H9 (cell line): ENCODE measurements at regions not wholly inside any gene's neighbourhood (a gene's known extent, or its start where the extent isn't known, plus 50 kb on each side); places are given as distances from the start of the nearest gene placed in this dataset.

Source experiments
- DNase-seq: peaks from one replicate; pipeline ENCODE4 v3.0.0-alpha.2; 2017
- H2AFZ ChIP-seq: one replicate; pipeline ENCODE4 v1.6.1; 2013; ENCODE audit warnings: mild to moderate bottlenecking, low read length, control low read depth, moderate library complexity
- H2AK5ac ChIP-seq: 2 replicates; pipeline ENCODE4 v1.6.1; 2013; ENCODE audit warnings: low read length, control low read depth, mixed read lengths; ENCODE audit not compliant: insufficient read length
- H2BK120ac ChIP-seq: one replicate; pipeline ENCODE4 v1.6.1; 2013; ENCODE audit warnings: low read depth, mild to moderate bottlenecking, low read length, control low read depth, inconsistent platforms; ENCODE audit not compliant: poor library complexity, severe bottlenecking
- H2BK12ac ChIP-seq: 2 replicates; pipeline ENCODE4 v1.6.1; 2013; ENCODE audit warnings: low read length, control low read depth, mixed read lengths, low read depth; ENCODE audit not compliant: insufficient read length
- H2BK15ac ChIP-seq: 2 replicates; pipeline ENCODE4 v1.6.1; 2013; ENCODE audit warnings: low read depth, low read length, control low read depth
- H2BK20ac ChIP-seq: one replicate; pipeline ENCODE4 v1.6.1; 2013; ENCODE audit warnings: low read depth, mild to moderate bottlenecking, low read length, control low read depth, inconsistent platforms; ENCODE audit not compliant: poor library complexity, severe bottlenecking
- H2BK5ac ChIP-seq: 2 replicates; pipeline ENCODE4 v1.6.1; 2013; ENCODE audit warnings: low read length, control low read depth, mixed read lengths; ENCODE audit not compliant: insufficient read length
- H3K14ac ChIP-seq: 2 replicates; pipeline ENCODE4 v1.6.1; 2013; ENCODE audit warnings: low read length, control low read depth; ENCODE audit not compliant: insufficient read depth
- H3K18ac ChIP-seq: 2 replicates; pipeline ENCODE4 v1.6.1; 2013; ENCODE audit warnings: low read depth, mild to moderate bottlenecking, mixed read lengths, low read length, control low read depth; ENCODE audit not compliant: insufficient read length
- H3K23ac ChIP-seq: 2 replicates; pipeline ENCODE4 v1.6.1; 2013; ENCODE audit warnings: low read length, control low read depth, mixed read lengths, low read depth; ENCODE audit not compliant: insufficient read length
- H3K23me2 ChIP-seq: 2 replicates; pipeline ENCODE4 v1.6.1; 2013; ENCODE audit warnings: low read depth, mild to moderate bottlenecking, mixed read lengths, low read length, control low read depth; ENCODE audit not compliant: insufficient read length, poor library complexity, severe bottlenecking
- H3K27ac ChIP-seq: 2 replicates; pipeline ENCODE4 v1.5.1; 2013; ENCODE audit warnings: low read length, control low read depth, mixed read lengths, low read depth; ENCODE audit not compliant: insufficient read length
- H3K27me3 ChIP-seq: 2 replicates; pipeline ENCODE4 v1.6.1; 2013; ENCODE audit warnings: low read length, control low read depth, inconsistent platforms; ENCODE audit not compliant: insufficient read depth
- H3K4ac ChIP-seq: 2 replicates; pipeline ENCODE4 v1.6.1; 2013; ENCODE audit warnings: low read depth, mild to moderate bottlenecking, control low read depth, inconsistent platforms, low read length, moderate library complexity
- H3K4me1 ChIP-seq: 2 replicates; pipeline ENCODE4 v1.6.1; 2013; ENCODE audit warnings: low read length, control low read depth, inconsistent platforms; ENCODE audit not compliant: insufficient read depth
- H3K4me2 ChIP-seq: 2 replicates; pipeline ENCODE4 v1.6.1; 2013; ENCODE audit warnings: low read length, control low read depth, mixed read lengths; ENCODE audit not compliant: insufficient read length, insufficient read depth
- H3K56ac ChIP-seq: 2 replicates; pipeline ENCODE4 v1.6.1; 2013; ENCODE audit warnings: low read depth, mild to moderate bottlenecking, mixed read lengths, low read length, control low read depth; ENCODE audit not compliant: insufficient read length
- H3K79me1 ChIP-seq: 2 replicates; pipeline ENCODE4 v1.6.1; 2013; ENCODE audit warnings: low read depth, mild to moderate bottlenecking, moderate library complexity, low read length, control low read depth, inconsistent platforms; ENCODE audit not compliant: insufficient read depth, poor library complexity, severe bottlenecking
- H3K79me2 ChIP-seq: 2 replicates; pipeline ENCODE4 v1.6.1; 2013; ENCODE audit warnings: low read length, control low read depth, inconsistent platforms; ENCODE audit not compliant: insufficient read depth
- H3K9ac ChIP-seq: 2 replicates; pipeline ENCODE4 v1.6.1; 2013; ENCODE audit warnings: low read length, control low read depth, mixed read lengths; ENCODE audit not compliant: insufficient read length; ENCODE audit errors: extremely low read depth
- H3K9me3 ChIP-seq: one replicate; pipeline ENCODE4 v1.6.1; 2013; ENCODE audit warnings: low read depth, low read length, inconsistent platforms; ENCODE audit not compliant: control insufficient read depth
- H3T11ph ChIP-seq: one replicate; pipeline ENCODE4 v1.6.1; 2013; ENCODE audit warnings: mild to moderate bottlenecking, low read length, control low read depth, inconsistent platforms
- H4K20me1 ChIP-seq: one replicate; pipeline ENCODE4 v1.6.1; 2013; ENCODE audit not compliant: control insufficient read depth, insufficient read length, insufficient read depth
- H4K5ac ChIP-seq: 2 replicates; pipeline ENCODE4 v1.6.1; 2013; ENCODE audit warnings: low read depth, mild to moderate bottlenecking, mixed read lengths, low read length, control low read depth; ENCODE audit not compliant: insufficient read length
- H4K8ac ChIP-seq: replicated peaks from 2 replicates; pipeline ENCODE4 v1.6.1; 2013; ENCODE audit warnings: low read length, control low read depth, mixed read lengths, low read depth; ENCODE audit not compliant: insufficient read length
- H4K91ac ChIP-seq: 2 replicates; pipeline ENCODE4 v1.6.1; 2013; ENCODE audit warnings: low read depth, mild to moderate bottlenecking, moderate library complexity, mixed read lengths, low read length, control low read depth; ENCODE audit not compliant: insufficient read length
- H3K27ac Mint-ChIP-seq, 3 experiments: 2 replicates in 2 of 3; 3 replicates in 1 of 3; pipeline ENCODE4 v1.8.0; 2020 to 2021; ENCODE audit warnings: mixed read lengths in 3 of 3, mild to moderate bottlenecking in 1 of 3, moderate library complexity in 1 of 3
- H3K27me3 Mint-ChIP-seq: 2 replicates; pipeline ENCODE4 v1.8.0; 2021; ENCODE audit warnings: low read depth, mild to moderate bottlenecking, moderate library complexity, mixed read lengths
- H3K36me3 Mint-ChIP-seq, 3 experiments: 2 replicates in 2 of 3; 3 replicates in 1 of 3; pipeline ENCODE4 v1.8.0; 2020 to 2021; ENCODE audit warnings: low read depth in 3 of 3, mixed read lengths in 3 of 3; ENCODE audit not compliant: insufficient read depth in 1 of 3
- H3K4me1 Mint-ChIP-seq, 2 experiments: 2 replicates each; pipeline ENCODE4 v1.8.0; 2020; ENCODE audit warnings: mixed read lengths in 2 of 2
- H3K4me3 Mint-ChIP-seq, 2 experiments: 2 replicates in 1 of 2; 3 replicates in 1 of 2; pipeline ENCODE4 v1.8.0; 2020 to 2021; ENCODE audit warnings: mild to moderate bottlenecking in 2 of 2, mixed read lengths in 2 of 2, moderate library complexity in 1 of 2
- H3K9me3 Mint-ChIP-seq, 2 experiments: 2 replicates in 1 of 2; 3 replicates in 1 of 2; pipeline ENCODE4 v1.8.0; 2020; ENCODE audit warnings: mild to moderate bottlenecking in 2 of 2, mixed read lengths in 2 of 2, moderate library complexity in 1 of 2
- WGBS: extraction: QIAGEN DNeasy Blood & Tissue Kit; methylation state at CpG from one replicate; pipeline ENCODE4 v1.1.7; 2013; ENCODE audit warnings: missing lambda C conversion rate, low lambda C conversion rate, mixed read lengths; ENCODE audit not compliant: insufficient read length; ENCODE audit errors: extremely low coverage; 5-methylcytosine and 5-hydroxymethylcytosine counted together
- TF ChIP-seq, protein P1 (sequence below): fragments of 200-600 bp; sonication (generic); conservative IDR thresholded peaks from 3 replicates; pipeline ENCODE4 v1.8.0; 2021; ENCODE audit warnings: antibody characterized with exemption, mild to moderate bottlenecking

DNA sequence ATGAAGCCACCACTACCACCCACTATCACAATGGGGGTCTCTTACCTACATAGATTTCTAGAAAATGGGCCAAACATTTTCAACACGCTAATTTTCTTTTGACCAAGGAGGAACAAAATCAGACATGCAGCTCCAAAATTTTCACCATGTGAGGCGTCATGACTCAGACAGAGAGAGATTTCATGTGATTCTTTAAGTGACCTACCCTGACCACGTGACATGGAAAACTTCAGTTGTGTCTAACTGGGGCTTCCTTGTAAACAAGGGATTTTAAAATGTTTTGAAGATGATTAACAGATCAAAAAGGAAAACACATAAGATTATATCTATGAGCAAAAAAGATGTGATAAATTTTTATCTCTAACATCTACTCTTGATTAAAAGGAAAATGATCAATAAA lies 199.2 kb downstream of the TBXT start:
- Histone ChIP-seq H3K27me3 (no peaks in the 10 kb centered on the region), H3K4me2 (no peak overlapping the region), H4K20me1 (no peaks in the 10 kb centered on the region), H4K8ac (no peak overlapping the region), H3K23me2 (no peaks in the 10 kb centered on the region), H3K79me1 (no peaks in the 10 kb centered on the region), H3K56ac (no peak overlapping the region), H3K9me3 (no peaks in the 10 kb centered on the region), H3K18ac (no peak overlapping the region), H2BK20ac (no peak overlapping the region), H3K27ac (no peak overlapping the region), H2AFZ (no peak overlapping the region), H3K79me2 (no peaks in the 10 kb centered on the region), H2BK15ac (no peak overlapping the region), H4K91ac (no peak overlapping the region), H2AK5ac (no peak overlapping the region), H4K5ac (no peak overlapping the region), H3T11ph (no peak overlapping the region), H3K23ac (no peak overlapping the region), H2BK12ac (no peak overlapping the region), H2BK120ac (no peak overlapping the region), H3K4ac (no peak overlapping the region), H3K9ac (no peak overlapping the region), H3K14ac (no peak overlapping the region), H3K4me1 (no peaks in the 10 kb centered on the region), H2BK5ac (no peak overlapping the region)
- Mint-ChIP-seq H3K27ac (no peak overlapping the region), H3K9me3 (no peaks in the 10 kb centered on the region), H3K36me3 (no peaks in the 10 kb centered on the region), H3K27me3 (peaks cover 19% of the 10 kb centered on the region), H3K4me3 (no peak overlapping the region), H3K4me1 (peaks cover 2 to 7% of the 10 kb centered on the region in 2 experiments; a peak in 2 of 4 replicates)
- TF ChIP-seq, protein P1, sequence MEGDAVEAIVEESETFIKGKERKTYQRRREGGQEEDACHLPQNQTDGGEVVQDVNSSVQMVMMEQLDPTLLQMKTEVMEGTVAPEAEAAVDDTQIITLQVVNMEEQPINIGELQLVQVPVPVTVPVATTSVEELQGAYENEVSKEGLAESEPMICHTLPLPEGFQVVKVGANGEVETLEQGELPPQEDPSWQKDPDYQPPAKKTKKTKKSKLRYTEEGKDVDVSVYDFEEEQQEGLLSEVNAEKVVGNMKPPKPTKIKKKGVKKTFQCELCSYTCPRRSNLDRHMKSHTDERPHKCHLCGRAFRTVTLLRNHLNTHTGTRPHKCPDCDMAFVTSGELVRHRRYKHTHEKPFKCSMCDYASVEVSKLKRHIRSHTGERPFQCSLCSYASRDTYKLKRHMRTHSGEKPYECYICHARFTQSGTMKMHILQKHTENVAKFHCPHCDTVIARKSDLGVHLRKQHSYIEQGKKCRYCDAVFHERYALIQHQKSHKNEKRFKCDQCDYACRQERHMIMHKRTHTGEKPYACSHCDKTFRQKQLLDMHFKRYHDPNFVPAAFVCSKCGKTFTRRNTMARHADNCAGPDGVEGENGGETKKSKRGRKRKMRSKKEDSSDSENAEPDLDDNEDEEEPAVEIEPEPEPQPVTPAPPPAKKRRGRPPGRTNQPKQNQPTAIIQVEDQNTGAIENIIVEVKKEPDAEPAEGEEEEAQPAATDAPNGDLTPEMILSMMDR = no peak
- no peak for DNase-seq
- WGBS = no CpG with 5 or more reads among the region's 3 CpGs
